IMR-90 (cell line): ENCODE measurements at regions not wholly inside any gene's neighbourhood (a gene's known extent, or its start where the extent isn't known, plus 50 kb on each side); places are given as distances from the start of the nearest gene placed in this dataset.
"Not testable (repeated sequence)": the region's sequence is repeated elsewhere in the genome, so short reads cannot be mapped to it uniquely, and the experiment has no call there.

ENCODE experiments used
- CEBPB ChIP-seq: IDR thresholded peaks from 2 replicates; pipeline ENCODE4 v1.6.1; 2012; ENCODE audit warnings: low read depth, low read length, improper control_type of control experiment
- CTCF ChIP-seq: conservative IDR thresholded peaks from 2 replicates; pipeline ENCODE4 v1.5.1; 2012; ENCODE audit warnings: mild to moderate bottlenecking, low read depth, low read length, improper control_type of control experiment
- NFE2L2 ChIP-seq: fragments of 150-350 bp; IDR thresholded peaks from 2 replicates; pipeline ENCODE4 v1.6.1; 2016; ENCODE audit warnings: low read depth, mild to moderate bottlenecking, low read length
- RAD21 ChIP-seq: IDR thresholded peaks from 2 replicates; pipeline ENCODE4 v1.6.1; 2012; ENCODE audit warnings: low read length, improper control_type of control experiment

GRCh38 chr6:134791243-134791843 lies 158.6 kb downstream of the ALDH8A1 start:
- TF ChIP-seq NFE2L2, CTCF, CEBPB, RAD21: not testable (repeated sequence)
